HUES6 (cell line): ENCODE measurements at regions not wholly inside any gene's neighbourhood (a gene's known extent, or its start where the extent isn't known, plus 50 kb on each side); places are given as distances from the start of the nearest gene placed in this dataset.

ENCODE experiments used
- H3K27ac ChIP-seq: 2 replicates; pipeline ENCODE4 v1.7.0; 2013; ENCODE audit warnings: low read depth, mild to moderate bottlenecking, low read length, inconsistent platforms
- H3K27me3 ChIP-seq: 2 replicates; pipeline ENCODE4 v1.6.1; 2013; ENCODE audit warnings: low read length; ENCODE audit not compliant: control insufficient read depth, insufficient read depth
- H3K36me3 ChIP-seq: 2 replicates; pipeline ENCODE4 v1.6.1; 2013; ENCODE audit warnings: low read length; ENCODE audit not compliant: control insufficient read depth, insufficient read depth
- H3K4me1 ChIP-seq: 2 replicates; pipeline ENCODE4 v1.6.1; 2013; ENCODE audit warnings: low read length; ENCODE audit not compliant: control insufficient read depth, insufficient read depth
- H3K4me3 ChIP-seq: 2 replicates; pipeline ENCODE4 v1.5.1; 2013; ENCODE audit warnings: low read depth, low read length
- H3K9ac ChIP-seq: one replicate; pipeline ENCODE4 v1.6.1; 2013; ENCODE audit warnings: mild to moderate bottlenecking, low read length
- H3K9me3 ChIP-seq: 2 replicates; pipeline ENCODE4 v1.6.1; 2013; ENCODE audit warnings: low read depth, low read length; ENCODE audit not compliant: control insufficient read depth, insufficient read depth

DNA sequence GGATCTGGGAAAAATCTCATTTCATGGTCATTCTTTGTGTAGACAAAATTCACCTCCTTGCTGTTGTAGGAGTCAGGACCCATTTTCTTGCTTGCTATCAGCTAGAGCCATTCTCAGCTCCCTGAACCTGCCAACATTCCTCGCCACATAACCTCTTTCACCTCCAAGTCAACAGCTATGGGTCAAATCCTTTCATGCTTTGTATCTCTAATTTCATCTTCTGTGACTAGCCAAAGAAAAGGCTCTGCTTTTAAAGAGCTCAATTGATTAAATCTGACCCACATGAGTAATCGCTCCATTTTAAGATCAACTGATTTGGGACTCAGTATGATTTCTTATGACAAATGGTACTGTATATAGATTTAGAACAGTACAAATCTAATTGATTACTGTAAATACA is 89.2 kb upstream of the FOXG1 start:
- H3K4me1 ChIP-seq, result peaks cover 2% of the 10 kb centered on the region; the same call in 1 of the 2 replicates
- H3K4me3 ChIP-seq, result no peak overlapping the region
- H3K36me3 ChIP-seq, result no peaks in the 10 kb centered on the region
- H3K9ac ChIP-seq, result no peak overlapping the region
- H3K27me3 ChIP-seq, result no peaks in the 10 kb centered on the region
- 0 out of 2 replicates have a peak, but pooled peaks cover 3% of the 10 kb centered on the region for H3K9me3 ChIP-seq
- H3K27ac ChIP-seq, result no peak overlapping the region

GRCh38 chr14:28678887-28679286 is 87.7 kb upstream of the FOXG1 start:
- Histone ChIP-seq H3K27ac (no peak overlapping the region), H3K9me3 (peaks cover 10% of the 10 kb centered on the region), H3K4me1 (peaks cover 2% of the 10 kb centered on the region; the same call in 1 of the 2 replicates), H3K4me3 (no peak overlapping the region), H3K9ac (no peak overlapping the region), H3K27me3 (no peaks in the 10 kb centered on the region), H3K36me3 (no peaks in the 10 kb centered on the region)

DNA sequence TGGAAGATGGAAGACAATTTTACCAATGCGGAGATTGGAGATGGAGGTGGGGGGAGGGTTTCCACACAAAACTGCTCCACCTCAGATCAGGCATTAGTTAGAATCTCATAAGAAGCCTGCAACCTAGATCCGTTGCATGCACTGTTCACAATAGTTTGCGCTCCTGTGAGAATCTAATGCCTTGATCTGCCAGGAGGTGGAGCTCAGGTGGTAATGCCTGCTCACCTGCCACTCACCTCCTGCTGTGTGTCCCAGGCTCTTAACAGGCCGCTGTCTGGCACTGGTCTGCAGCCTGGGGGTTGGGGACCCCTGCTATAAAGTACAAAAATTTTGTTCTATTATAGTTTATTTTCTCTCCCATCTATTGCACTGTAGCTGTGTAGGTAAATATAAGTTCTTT is 84.9 kb upstream of the FOXG1 start:
- H3K9me3 ChIP-seq, result peaks cover 17% of the 10 kb centered on the region
- H3K36me3 ChIP-seq, result no peaks in the 10 kb centered on the region
- no peak overlapping the region for H3K27ac ChIP-seq
- H3K27me3 ChIP-seq, result no peaks in the 10 kb centered on the region
- no peak overlapping the region for H3K4me3 ChIP-seq
- H3K4me1 ChIP-seq, result no peaks in the 10 kb centered on the region
- H3K9ac ChIP-seq, result no peak overlapping the region

GRCh38 chr14:28690029-28690692 is 76.4 kb upstream of the FOXG1 start:
- Histone ChIP-seq H3K4me1 (no peaks in the 10 kb centered on the region), H3K9me3 (no peaks in the 10 kb centered on the region), H3K9ac (no peak overlapping the region), H3K27me3 (no peaks in the 10 kb centered on the region), H3K36me3 (no peaks in the 10 kb centered on the region), H3K27ac (no peak overlapping the region), H3K4me3 (no peak overlapping the region)

- no peaks in the 10 kb centered on the region for H3K4me1 ChIP-seq
- no peak overlapping the region for H3K4me3 ChIP-seq
- no peaks in the 10 kb centered on the region for H3K36me3 ChIP-seq
- H3K9me3 ChIP-seq, result no peaks in the 10 kb centered on the region
- H3K27ac ChIP-seq, result no peak overlapping the region
- H3K9ac ChIP-seq, result no peak overlapping the region
- no peaks in the 10 kb centered on the region for H3K27me3 ChIP-seq
Observed at GRCh38 chr14:28695109-28695508, 71.5 kb upstream of the FOXG1 start.

- Histone ChIP-seq H3K9me3 (no peaks in the 10 kb centered on the region), H3K4me1 (no peaks in the 10 kb centered on the region), H3K36me3 (no peaks in the 10 kb centered on the region), H3K9ac (no peak overlapping the region), H3K27ac (no peak overlapping the region), H3K4me3 (no peak overlapping the region), H3K27me3 (no peaks in the 10 kb centered on the region)
Observed at GRCh38 chr14:28701733-28702132, 64.9 kb upstream of the FOXG1 start.

- no peaks in the 10 kb centered on the region for H3K36me3 ChIP-seq
- no peaks in the 10 kb centered on the region for H3K4me1 ChIP-seq
- H3K27me3 ChIP-seq, result no peaks in the 10 kb centered on the region
- H3K27ac ChIP-seq, result no peak overlapping the region
- no peak overlapping the region for H3K4me3 ChIP-seq
- no peaks in the 10 kb centered on the region for H3K9me3 ChIP-seq
- H3K9ac ChIP-seq, result no peak overlapping the region
Observed at GRCh38 chr14:28703482-28703881, 63.1 kb upstream of the FOXG1 start.

DNA sequence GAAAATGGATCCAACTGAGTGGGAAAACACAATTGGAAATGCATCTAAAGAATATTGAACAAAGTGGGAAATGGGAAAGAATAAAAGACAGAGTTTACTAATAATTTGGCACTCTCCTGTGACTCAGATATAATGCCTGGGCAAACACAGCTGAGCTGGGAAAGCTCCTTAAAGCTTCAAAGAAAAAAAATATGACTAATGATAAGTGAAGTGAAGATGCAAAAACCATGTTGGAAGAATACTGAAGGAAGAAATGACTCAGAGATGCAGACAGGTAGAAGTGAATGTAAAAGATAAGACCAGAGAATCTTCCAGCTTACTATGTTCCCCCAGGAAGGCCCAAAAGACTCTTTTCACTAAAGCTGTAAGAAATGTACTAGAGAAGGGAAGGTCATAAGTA is 62.4 kb upstream of the FOXG1 start:
- Histone ChIP-seq H3K27ac (no peak overlapping the region), H3K4me1 (no peaks in the 10 kb centered on the region), H3K9ac (no peak overlapping the region), H3K9me3 (no peaks in the 10 kb centered on the region), H3K27me3 (no peaks in the 10 kb centered on the region), H3K36me3 (no peaks in the 10 kb centered on the region), H3K4me3 (no peak overlapping the region)

DNA sequence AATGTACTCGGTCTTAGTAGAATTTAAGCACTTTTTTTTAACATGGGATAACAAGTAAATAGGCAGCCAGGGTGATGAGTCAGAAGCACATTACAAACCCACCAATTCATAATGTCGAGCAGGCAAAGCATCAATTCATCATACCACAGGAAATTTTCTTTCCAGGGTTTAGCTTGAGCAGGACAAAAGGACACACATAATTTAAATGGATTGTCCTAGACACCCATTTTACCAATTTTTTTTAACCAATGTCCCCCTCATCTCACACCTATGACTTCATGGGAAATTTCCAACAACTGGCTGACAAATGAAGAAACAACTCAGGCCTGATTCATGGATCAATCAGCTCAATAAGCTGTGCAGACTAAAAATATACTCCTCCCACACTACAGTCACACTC is 58.8 kb upstream of the FOXG1 start:
- Histone ChIP-seq H3K36me3 (no peaks in the 10 kb centered on the region), H3K27ac (no peak overlapping the region), H3K27me3 (no peaks in the 10 kb centered on the region), H3K4me3 (no peak overlapping the region), H3K9ac (no peak overlapping the region), H3K9me3 (no peaks in the 10 kb centered on the region), H3K4me1 (no peaks in the 10 kb centered on the region)

- H3K27me3 ChIP-seq, result no peaks in the 10 kb centered on the region
- H3K4me3 ChIP-seq, result no peak overlapping the region
- H3K9ac ChIP-seq, result no peak overlapping the region
- no peaks in the 10 kb centered on the region for H3K9me3 ChIP-seq
- no peaks in the 10 kb centered on the region for H3K4me1 ChIP-seq
- no peak overlapping the region for H3K27ac ChIP-seq
- no peaks in the 10 kb centered on the region for H3K36me3 ChIP-seq
Observed at GRCh38 chr14:28709571-28710305, 56.8 kb upstream of the FOXG1 start.
